HG03064 (cell line): ENCODE measurements at regions not wholly inside any gene's neighbourhood (a gene's known extent, or its start where the extent isn't known, plus 50 kb on each side); places are given as distances from the start of the nearest gene placed in this dataset.
"Not testable (repeated sequence)": the region's sequence is repeated elsewhere in the genome, so short reads cannot be mapped to it uniquely, and the experiment has no call there.

Experiments used
- ATAC-seq: cut with Tn5 transposase; IDR thresholded peaks from one replicate; pipeline ENCODE4 v1.9.1; 2021; ENCODE audit warnings: low read depth; ENCODE audit not compliant: unreplicated experiment

GRCh38 chr6:164102693-164103092 lies 688.2 kb downstream of the QKI start:
- no peak for ATAC-seq

GRCh38 chr6:164101859-164102258 lies 687.3 kb downstream of the QKI start:
- ATAC-seq, result no peak

GRCh38 chr6:164099269-164099865 lies 684.8 kb downstream of the QKI start:
- ATAC-seq, result no peak

- no peak for ATAC-seq
Observed at GRCh38 chr6:164098857-164099267, 684.3 kb downstream of the QKI start.

GRCh38 chr6:164097551-164098398 lies 683.3 kb downstream of the QKI start:
- no peak for ATAC-seq

- no peak for ATAC-seq
Observed at GRCh38 chr6:164097056-164097455, 682.5 kb downstream of the QKI start.

GRCh38 chr6:164095056-164095455 lies 680.5 kb downstream of the QKI start:
- ATAC-seq, result no peak

GRCh38 chr6:164087870-164088269 lies 673.4 kb downstream of the QKI start:
- no peak for ATAC-seq

- no peak for ATAC-seq
Observed at GRCh38 chr6:164087211-164087610, 672.7 kb downstream of the QKI start.

- ATAC-seq, result no peak
Observed at GRCh38 chr6:164086076-164086887, 671.8 kb downstream of the QKI start.

GRCh38 chr6:164085091-164086075 lies 670.9 kb downstream of the QKI start:
- ATAC-seq, result no peak

- no peak for ATAC-seq
Observed at GRCh38 chr6:164079275-164079600, 664.7 kb downstream of the QKI start.

- no peak for ATAC-seq
Observed at GRCh38 chr6:164078532-164079274, 664.2 kb downstream of the QKI start.

GRCh38 chr6:164076818-164077532 lies 662.5 kb downstream of the QKI start:
- not testable (repeated sequence) for ATAC-seq

GRCh38 chr6:164075981-164076615 lies 661.6 kb downstream of the QKI start:
- no peak for ATAC-seq

- no peak for ATAC-seq
Observed at GRCh38 chr6:164072240-164072666, 657.7 kb downstream of the QKI start.

GRCh38 chr6:164069350-164069990 lies 655.0 kb downstream of the QKI start:
- no peak for ATAC-seq

- ATAC-seq, result no peak
Observed at GRCh38 chr6:164068527-164068926, 654.0 kb downstream of the QKI start.
